Loucy (cell line): ENCODE measurements at regions not wholly inside any gene's neighbourhood (a gene's known extent, or its start where the extent isn't known, plus 50 kb on each side); places are given as distances from the start of the nearest gene placed in this dataset.

Experiments
- H2AFZ ChIP-seq: fragments of 200-600 bp; sonication (generic); 2 replicates; pipeline ENCODE4 v1.6.0; 2016; ENCODE audit warnings: antibody characterized with exemption, mild to moderate bottlenecking, low read length, moderate library complexity
- H3F3A ChIP-seq: fragments of 200-600 bp; 2 replicates; pipeline ENCODE4 v1.6.0; 2016; ENCODE audit warnings: antibody characterized with exemption, low read depth, mild to moderate bottlenecking
- H3K27me3 ChIP-seq: fragments of 200-600 bp; sonication (generic); 2 replicates; pipeline ENCODE4 v1.6.1; 2014; ENCODE audit warnings: low read length, mild to moderate bottlenecking; ENCODE audit not compliant: insufficient read depth, poor library complexity, severe bottlenecking
- H3K36me3 ChIP-seq: fragments of 200-600 bp; sonication (generic); 2 replicates; pipeline ENCODE4 v1.6.1; 2016; ENCODE audit warnings: low read length; ENCODE audit not compliant: insufficient read depth
- H3K4me1 ChIP-seq: fragments of 200-600 bp; sonication (generic); 2 replicates; pipeline ENCODE4 v1.5.1; 2014; ENCODE audit warnings: low read length, mild to moderate bottlenecking; ENCODE audit not compliant: insufficient read depth, poor library complexity, severe bottlenecking
- H3K4me2 ChIP-seq: fragments of 200-600 bp; sonication (generic); 2 replicates; pipeline ENCODE4 v1.6.0; 2014; ENCODE audit warnings: antibody characterized with exemption, low read length, low read depth, mild to moderate bottlenecking; ENCODE audit not compliant: poor library complexity, severe bottlenecking
- H3K4me3 ChIP-seq: fragments of 200-600 bp; sonication (generic); 2 replicates; pipeline ENCODE4 v1.5.1; 2014; ENCODE audit warnings: low read length, mild to moderate bottlenecking, mixed read lengths; ENCODE audit not compliant: poor library complexity, severe bottlenecking
- H3K79me2 ChIP-seq: fragments of 200-600 bp; sonication (generic); 2 replicates; pipeline ENCODE4 v1.6.1; 2014; ENCODE audit warnings: low read length; ENCODE audit not compliant: insufficient read depth
- H3K9ac ChIP-seq: fragments of 200-600 bp; sonication (generic); 2 replicates; pipeline ENCODE4 v1.6.0; 2014; ENCODE audit warnings: mild to moderate bottlenecking, low read depth, low read length, moderate library complexity; ENCODE audit not compliant: poor library complexity, severe bottlenecking
- H3K9me2 ChIP-seq: fragments of 200-600 bp; sonication (generic); replicated peaks from 2 replicates; pipeline ENCODE4 v1.6.1; 2016; ENCODE audit warnings: low read depth, low read length, mixed read lengths
- H3K9me3 ChIP-seq: fragments of 200-600 bp; sonication (generic); 2 replicates; pipeline ENCODE4 v1.6.1; 2014; ENCODE audit warnings: mild to moderate bottlenecking, antibody characterized with exemption, low read length, low read depth; ENCODE audit not compliant: insufficient read depth
- H4K20me1 ChIP-seq: fragments of 200-600 bp; sonication (generic); 2 replicates; pipeline ENCODE4 v1.6.0; 2014; ENCODE audit warnings: antibody characterized with exemption, low read length, mild to moderate bottlenecking; ENCODE audit not compliant: insufficient read depth, poor library complexity, severe bottlenecking
- EZH2phosphoT487 ChIP-seq: fragments of 200-600 bp; IDR thresholded peaks from 2 replicates; pipeline ENCODE4 v1.6.1; 2018; ENCODE audit warnings: antibody characterized with exemption, mild to moderate bottlenecking, moderate library complexity, borderline replicate concordance
- TF ChIP-seq, protein P1 (sequence below): fragments of 200-600 bp; sonication (generic); conservative IDR thresholded peaks from 2 replicates; pipeline ENCODE4 v1.5.1; 2014; ENCODE audit warnings: mild to moderate bottlenecking, antibody characterized with exemption, low read length

DNA sequence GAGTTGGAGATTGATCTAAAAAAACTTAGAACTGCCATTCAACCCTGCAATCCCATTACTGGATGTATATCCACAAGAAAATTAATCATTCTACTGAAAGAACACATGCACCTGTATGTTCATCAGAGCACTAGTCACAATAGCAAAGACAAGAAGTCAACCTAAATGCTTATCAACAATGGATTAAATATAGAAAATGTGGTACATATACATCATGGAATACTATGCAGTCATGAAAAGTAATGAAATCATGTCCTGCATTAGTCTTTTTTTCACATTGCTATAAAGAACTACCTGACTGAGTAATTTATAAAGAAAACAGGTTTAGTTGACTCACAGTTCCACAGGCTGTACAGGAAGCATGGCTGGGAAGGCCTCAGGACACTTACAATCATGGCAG lies 850.5 kb downstream of the TECRL start:
- no peak overlapping the region for H3K4me2 ChIP-seq
- no peaks in the 10 kb centered on the region for H3K9me2 ChIP-seq
- no peaks in the 10 kb centered on the region for H3F3A ChIP-seq
- no peaks in the 10 kb centered on the region for H3K27me3 ChIP-seq
- TF ChIP-seq, protein P1, sequence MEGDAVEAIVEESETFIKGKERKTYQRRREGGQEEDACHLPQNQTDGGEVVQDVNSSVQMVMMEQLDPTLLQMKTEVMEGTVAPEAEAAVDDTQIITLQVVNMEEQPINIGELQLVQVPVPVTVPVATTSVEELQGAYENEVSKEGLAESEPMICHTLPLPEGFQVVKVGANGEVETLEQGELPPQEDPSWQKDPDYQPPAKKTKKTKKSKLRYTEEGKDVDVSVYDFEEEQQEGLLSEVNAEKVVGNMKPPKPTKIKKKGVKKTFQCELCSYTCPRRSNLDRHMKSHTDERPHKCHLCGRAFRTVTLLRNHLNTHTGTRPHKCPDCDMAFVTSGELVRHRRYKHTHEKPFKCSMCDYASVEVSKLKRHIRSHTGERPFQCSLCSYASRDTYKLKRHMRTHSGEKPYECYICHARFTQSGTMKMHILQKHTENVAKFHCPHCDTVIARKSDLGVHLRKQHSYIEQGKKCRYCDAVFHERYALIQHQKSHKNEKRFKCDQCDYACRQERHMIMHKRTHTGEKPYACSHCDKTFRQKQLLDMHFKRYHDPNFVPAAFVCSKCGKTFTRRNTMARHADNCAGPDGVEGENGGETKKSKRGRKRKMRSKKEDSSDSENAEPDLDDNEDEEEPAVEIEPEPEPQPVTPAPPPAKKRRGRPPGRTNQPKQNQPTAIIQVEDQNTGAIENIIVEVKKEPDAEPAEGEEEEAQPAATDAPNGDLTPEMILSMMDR, result no peak
- TF ChIP-seq EZH2phosphoT487, result no peak
- no peaks in the 10 kb centered on the region for H4K20me1 ChIP-seq
- no peak overlapping the region for H2AFZ ChIP-seq
- H3K79me2 ChIP-seq, result no peaks in the 10 kb centered on the region
- H3K9me3 ChIP-seq, result no peaks in the 10 kb centered on the region
- no peak overlapping the region for H3K4me3 ChIP-seq
- no peaks in the 10 kb centered on the region for H3K4me1 ChIP-seq
- no peak overlapping the region for H3K9ac ChIP-seq
- H3K36me3 ChIP-seq, result no peaks in the 10 kb centered on the region

DNA sequence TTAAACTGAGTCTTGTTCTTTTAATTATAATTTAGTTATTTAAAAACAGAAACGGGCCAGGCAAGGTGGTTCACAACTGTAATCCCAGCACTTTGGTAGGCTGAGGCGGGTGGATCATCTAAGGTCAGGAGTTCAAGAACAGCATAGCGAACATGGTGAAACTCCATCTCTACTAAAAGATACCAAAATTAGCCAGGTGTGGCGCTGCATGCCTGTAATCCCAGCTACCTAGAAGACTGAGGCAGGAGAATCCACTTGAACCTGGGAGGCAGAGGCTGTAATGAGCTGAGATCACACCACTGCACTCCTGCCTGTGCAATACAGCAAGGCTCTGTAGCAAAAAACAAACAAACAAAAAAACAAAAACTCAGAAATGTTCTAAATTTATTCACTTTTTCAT lies 852.9 kb downstream of the TECRL start:
- no peak overlapping the region for H3K4me3 ChIP-seq
- no peaks in the 10 kb centered on the region for H3F3A ChIP-seq
- no peaks in the 10 kb centered on the region for H3K4me1 ChIP-seq

DNA sequence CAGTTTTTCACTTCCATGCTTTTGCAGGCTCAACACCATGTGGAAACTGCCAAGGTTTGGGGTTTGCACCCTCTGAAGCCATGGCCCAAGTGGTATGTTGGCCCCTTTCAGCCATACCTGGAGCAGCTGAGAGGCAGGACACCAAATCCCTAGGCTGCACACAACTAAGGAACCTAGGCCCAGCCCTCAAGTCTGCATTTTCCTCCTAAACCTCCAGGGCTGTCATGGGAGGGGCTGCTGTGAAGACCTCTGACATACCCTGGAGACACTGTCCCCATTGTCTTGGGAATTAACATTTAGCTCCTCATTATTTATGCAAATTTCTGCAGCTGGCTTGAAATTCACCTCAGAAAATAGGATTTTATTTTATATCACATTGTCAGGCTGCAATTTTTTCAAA lies 856.1 kb downstream of the TECRL start:
- H3K4me3 ChIP-seq, result no peak overlapping the region
- no peak overlapping the region for H3K4me2 ChIP-seq
- no peak overlapping the region for H3K9ac ChIP-seq
- TF ChIP-seq, protein P1, result no peak
- TF ChIP-seq EZH2phosphoT487, result no peak
- H3K9me3 ChIP-seq, result no peaks in the 10 kb centered on the region
- no peaks in the 10 kb centered on the region for H3K4me1 ChIP-seq
- H2AFZ ChIP-seq, result no peak overlapping the region
- H3K36me3 ChIP-seq, result no peaks in the 10 kb centered on the region
- H3K79me2 ChIP-seq, result no peaks in the 10 kb centered on the region
- H3F3A ChIP-seq, result no peaks in the 10 kb centered on the region
- H4K20me1 ChIP-seq, result no peaks in the 10 kb centered on the region
- no peaks in the 10 kb centered on the region for H3K9me2 ChIP-seq
- no peaks in the 10 kb centered on the region for H3K27me3 ChIP-seq

More for the DNA sequence above, 852.9 kb downstream of the TECRL start:
- no peak for TF ChIP-seq EZH2phosphoT487
- TF ChIP-seq, protein P1, result peak; percentile 39
- H3K27me3 ChIP-seq, result no peaks in the 10 kb centered on the region
- no peaks in the 10 kb centered on the region for H3K36me3 ChIP-seq
- no peaks in the 10 kb centered on the region for H4K20me1 ChIP-seq
- H3K4me2 ChIP-seq, result no peak overlapping the region
- H3K9me3 ChIP-seq, result no peaks in the 10 kb centered on the region
- no peaks in the 10 kb centered on the region for H3K79me2 ChIP-seq
- H3K9me2 ChIP-seq, result no peaks in the 10 kb centered on the region
- H3K9ac ChIP-seq, result no peak overlapping the region
- no peak overlapping the region for H2AFZ ChIP-seq
